OCI-LY7 (cell line): ENCODE measurements at regions not wholly inside any gene's neighbourhood (a gene's known extent, or its start where the extent isn't known, plus 50 kb on each side); places are given as distances from the start of the nearest gene placed in this dataset.

Experiments used
- EZH2phosphoT487 ChIP-seq: fragments of 200-600 bp; sonication (generic); IDR thresholded peaks from 2 replicates; pipeline ENCODE4 v1.6.1; 2018; ENCODE audit warnings: low read depth, borderline replicate concordance, mild to moderate bottlenecking, mixed run types, antibody characterized with exemption, low read length, moderate library complexity, mixed read lengths
- TF ChIP-seq, protein P1 (sequence below): fragments of 200-600 bp; sonication (generic); conservative IDR thresholded peaks from 2 replicates; pipeline ENCODE4 v1.5.1; 2014; ENCODE audit warnings: mild to moderate bottlenecking, antibody characterized with exemption, low read length, moderate library complexity, mixed read lengths

DNA sequence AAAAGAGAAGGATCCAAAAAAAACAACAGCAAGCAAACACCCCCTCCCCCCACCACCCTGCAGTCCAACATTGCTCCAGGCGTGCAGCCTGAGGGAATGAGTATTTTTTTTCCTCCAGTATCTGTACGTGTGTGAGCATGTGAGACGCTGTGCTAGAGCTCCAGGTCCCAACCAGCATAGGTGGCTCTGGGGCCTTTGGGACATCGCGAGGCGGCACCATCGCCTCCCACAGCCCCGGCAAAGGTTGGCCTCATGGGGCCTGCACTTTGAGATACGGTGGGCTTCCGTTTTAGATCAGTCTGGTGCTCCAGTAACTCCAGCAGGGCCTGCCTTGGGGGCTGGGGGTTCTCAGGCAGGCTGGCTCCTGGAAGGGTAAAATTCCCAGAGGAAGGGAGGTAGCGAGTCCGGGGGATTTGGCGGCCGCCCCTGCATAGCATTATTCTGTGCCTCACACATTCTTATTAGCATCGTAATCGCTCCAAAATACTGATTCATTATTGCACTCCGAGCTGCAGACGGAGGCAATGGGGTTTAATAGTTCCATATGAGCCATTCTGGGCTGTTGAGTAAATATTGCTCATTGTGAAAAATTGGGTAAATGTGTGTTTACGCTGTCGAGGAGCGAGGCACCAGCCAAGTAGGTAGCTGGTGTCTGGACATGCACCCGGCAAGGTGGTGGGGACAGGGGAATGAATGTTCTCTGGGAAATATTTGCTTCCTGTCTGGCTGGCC is 143.1 kb upstream of the MYL2 start:
- TF ChIP-seq, protein P1, sequence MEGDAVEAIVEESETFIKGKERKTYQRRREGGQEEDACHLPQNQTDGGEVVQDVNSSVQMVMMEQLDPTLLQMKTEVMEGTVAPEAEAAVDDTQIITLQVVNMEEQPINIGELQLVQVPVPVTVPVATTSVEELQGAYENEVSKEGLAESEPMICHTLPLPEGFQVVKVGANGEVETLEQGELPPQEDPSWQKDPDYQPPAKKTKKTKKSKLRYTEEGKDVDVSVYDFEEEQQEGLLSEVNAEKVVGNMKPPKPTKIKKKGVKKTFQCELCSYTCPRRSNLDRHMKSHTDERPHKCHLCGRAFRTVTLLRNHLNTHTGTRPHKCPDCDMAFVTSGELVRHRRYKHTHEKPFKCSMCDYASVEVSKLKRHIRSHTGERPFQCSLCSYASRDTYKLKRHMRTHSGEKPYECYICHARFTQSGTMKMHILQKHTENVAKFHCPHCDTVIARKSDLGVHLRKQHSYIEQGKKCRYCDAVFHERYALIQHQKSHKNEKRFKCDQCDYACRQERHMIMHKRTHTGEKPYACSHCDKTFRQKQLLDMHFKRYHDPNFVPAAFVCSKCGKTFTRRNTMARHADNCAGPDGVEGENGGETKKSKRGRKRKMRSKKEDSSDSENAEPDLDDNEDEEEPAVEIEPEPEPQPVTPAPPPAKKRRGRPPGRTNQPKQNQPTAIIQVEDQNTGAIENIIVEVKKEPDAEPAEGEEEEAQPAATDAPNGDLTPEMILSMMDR: no peak
- no peak for TF ChIP-seq EZH2phosphoT487
